Adrenal gland (tissue), 9 donors: ENCODE measurements at regions not wholly inside any gene's neighbourhood (a gene's known extent, or its start where the extent isn't known, plus 50 kb on each side); places are given as distances from the start of the nearest gene placed in this dataset.

ENCODE experiments used
- DNase-seq, 7 donors: peaks; one replicate each; pipeline ENCODE4 v3.0.0-alpha.2; 2019 to 2020
- H3K27ac ChIP-seq, 5 donors: fragments of 200-600 bp; sonication (generic) in 4 of 5; 1 replicate in 3 of 5; 2 replicates in 2 of 5; pipeline versions ENCODE4 v1.5.1 to v1.8.0; 2016 to 2020; ENCODE audit warnings: mild to moderate bottlenecking in 1 of 5
- H3K27me3 ChIP-seq: fragments of 200-600 bp; 2 replicates; pipeline ENCODE4 v1.8.0; 2021
- H3K36me3 ChIP-seq, 2 donors: fragments of 200-600 bp; replicated peaks in 1 of 2; 1 replicate in 1 of 2; 2 replicates in 1 of 2; pipeline versions ENCODE4 v1.5.1 to v1.8.0; 2018 to 2022
- H3K4me1 ChIP-seq, 2 donors: fragments of 200-600 bp; replicated peaks in 1 of 2; 1 replicate in 1 of 2; 2 replicates in 1 of 2; pipeline versions ENCODE4 v1.5.1 to v1.8.0; 2018 to 2021
- H3K4me3 ChIP-seq, 4 donors: fragments of 200-600 bp; sonication (generic) in 3 of 4; one replicate each; pipeline ENCODE4 v1.5.1; 2016 to 2018
- H3K9me3 ChIP-seq, 3 donors: fragments of 200-600 bp; sonication (generic) in 1 of 3; replicated peaks in 1 of 3; 1 replicate in 2 of 3; 2 replicates in 1 of 3; pipeline versions ENCODE4 v1.5.1 to v1.8.0; 2016 to 2021
- POLR2A ChIP-seq, 2 donors: fragments of 450-650 bp; IDR thresholded peaks; one replicate each; pipeline ENCODE4 v1.6.1; 2017; ENCODE audit warnings: antibody characterized with exemption in 2 of 2, mild to moderate bottlenecking in 2 of 2, moderate library complexity in 1 of 2
- WGBS, 4 donors: extraction: QIAGEN DNeasy Blood & Tissue Kit in 2 of 4; methylation state at CpG; one replicate each; pipeline versions ENCODE4 v1.1.5 to v1.1.7; 2013 to 2017; 5-methylcytosine and 5-hydroxymethylcytosine counted together
- intact Hi-C, 2 donors: fragments of 100-400 bp; cut with DNase I; formaldehyde crosslinking; loops; one replicate each; pipeline versions ENCODE4 v1.14.1 to v1.15.0; 2022 to 2023
- TF ChIP-seq, protein P1 (sequence below), 6 experiments: fragments of 450-650 bp in 4 of 6; fragments of 200-600 bp in 2 of 6; sonication (generic) in 1 of 6; IDR thresholded peaks; 1 replicate in 5 of 6; 2 replicates in 1 of 6; pipeline versions ENCODE4 v1.5.1 to v1.8.0; 2016 to 2021; ENCODE audit warnings: antibody characterized with exemption in 6 of 6, mild to moderate bottlenecking in 2 of 6, moderate library complexity in 1 of 6
- donor health status: healthy with polysubstance abuse.
- donor health status: Bipolar disorder and iron deficiency.
- donor health status: DM: yes; HTN: yes; CAD: no.
- donor health status: DM: no; HTN: no; CAD: no.
- donor health status: DM: no; HTN: no; CAD: no.

DNA sequence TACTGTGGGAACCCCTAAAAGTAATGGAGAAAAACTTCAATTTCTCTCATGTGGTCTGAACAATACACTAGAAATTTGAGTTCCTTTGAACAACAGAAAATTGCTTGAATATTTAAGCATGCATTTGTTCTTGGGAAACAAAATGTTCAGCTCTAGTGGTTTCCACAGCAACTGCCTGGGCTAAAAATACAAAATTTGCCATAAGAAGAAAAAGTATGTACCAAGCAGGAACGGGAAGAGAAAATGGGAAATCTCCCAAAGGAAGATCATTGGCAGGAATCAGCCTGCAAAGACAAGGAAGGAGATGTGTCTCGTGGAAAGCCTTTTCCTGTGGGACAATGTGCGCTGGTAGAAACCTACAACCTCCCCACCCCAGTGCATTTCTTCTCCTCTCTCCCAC is 119.0 kb upstream of the DPT start:
- H3K27ac ChIP-seq = no peak overlapping the region
- H3K4me3 ChIP-seq = no peak overlapping the region
- intact Hi-C loops = no loop called here
- H3K36me3 ChIP-seq = no peaks in the 10 kb centered on the region
- peaks cover 0 to 3% (median 0%) of the 10 kb centered on the region in 3 donors for H3K9me3 ChIP-seq
- no peaks in the 10 kb centered on the region for H3K4me1 ChIP-seq
- TF ChIP-seq POLR2A (IDR thresholded peaks at IDR 0.05) = no peak
- TF ChIP-seq, protein P1, sequence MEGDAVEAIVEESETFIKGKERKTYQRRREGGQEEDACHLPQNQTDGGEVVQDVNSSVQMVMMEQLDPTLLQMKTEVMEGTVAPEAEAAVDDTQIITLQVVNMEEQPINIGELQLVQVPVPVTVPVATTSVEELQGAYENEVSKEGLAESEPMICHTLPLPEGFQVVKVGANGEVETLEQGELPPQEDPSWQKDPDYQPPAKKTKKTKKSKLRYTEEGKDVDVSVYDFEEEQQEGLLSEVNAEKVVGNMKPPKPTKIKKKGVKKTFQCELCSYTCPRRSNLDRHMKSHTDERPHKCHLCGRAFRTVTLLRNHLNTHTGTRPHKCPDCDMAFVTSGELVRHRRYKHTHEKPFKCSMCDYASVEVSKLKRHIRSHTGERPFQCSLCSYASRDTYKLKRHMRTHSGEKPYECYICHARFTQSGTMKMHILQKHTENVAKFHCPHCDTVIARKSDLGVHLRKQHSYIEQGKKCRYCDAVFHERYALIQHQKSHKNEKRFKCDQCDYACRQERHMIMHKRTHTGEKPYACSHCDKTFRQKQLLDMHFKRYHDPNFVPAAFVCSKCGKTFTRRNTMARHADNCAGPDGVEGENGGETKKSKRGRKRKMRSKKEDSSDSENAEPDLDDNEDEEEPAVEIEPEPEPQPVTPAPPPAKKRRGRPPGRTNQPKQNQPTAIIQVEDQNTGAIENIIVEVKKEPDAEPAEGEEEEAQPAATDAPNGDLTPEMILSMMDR (IDR thresholded peaks at IDR 0.05) = no peak
- WGBS, 4 donors = 60 to 68% (median 66%) methylated on average over 3 of the region's 3 CpGs
- no peaks in the 10 kb centered on the region for H3K27me3 ChIP-seq
- no peak for DNase-seq

DNA sequence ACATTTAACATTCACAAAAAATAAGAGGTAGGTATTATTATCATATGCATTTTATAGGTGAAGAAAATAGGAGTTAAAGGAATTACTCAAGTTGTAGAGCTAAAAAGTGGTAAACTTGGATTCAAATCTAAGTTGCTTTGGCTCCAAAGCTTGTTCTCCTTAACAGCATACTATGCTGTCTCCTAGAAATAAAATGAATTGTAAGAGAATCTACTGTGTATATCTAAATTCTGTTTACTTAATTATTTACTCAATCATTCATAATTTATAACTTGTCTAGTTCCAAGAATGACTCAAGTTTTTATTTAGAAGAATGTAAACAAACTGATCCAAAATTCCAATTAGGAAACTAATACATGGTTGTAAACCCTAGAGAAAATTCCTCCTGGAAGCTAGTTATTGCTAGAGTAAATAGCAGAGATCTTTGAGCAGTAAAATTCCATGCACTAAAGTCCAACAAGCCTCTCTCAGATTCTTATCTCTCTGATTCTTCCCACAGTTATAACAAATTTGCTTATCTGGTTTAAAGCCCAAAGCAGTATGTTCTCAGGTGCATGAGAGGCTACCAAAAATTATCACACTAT is 132.5 kb upstream of the DPT start:
- DNase-seq = no peak
- intact Hi-C loops = no loop called here

DNA sequence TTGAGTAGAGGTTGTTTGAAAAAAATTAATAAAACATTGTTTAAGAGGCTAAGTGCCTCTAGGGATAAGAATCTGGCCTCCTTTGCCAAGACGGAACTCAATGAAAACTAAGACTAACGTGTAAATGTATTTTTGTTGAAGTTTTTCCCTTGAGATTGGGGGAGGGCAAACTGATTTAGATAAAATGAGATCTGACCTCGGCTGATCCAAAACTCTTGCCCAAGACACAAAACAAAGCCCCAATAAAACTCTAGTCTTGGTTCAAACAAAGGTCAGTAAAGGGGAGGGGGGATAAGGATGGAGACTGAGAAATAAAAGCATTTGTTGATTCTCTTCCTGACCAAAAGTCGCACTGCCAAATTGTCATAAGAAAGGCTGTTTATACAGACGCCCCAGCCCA is 134.8 kb upstream of the DPT start:
- intact Hi-C loops = no loop called here
- H3K27ac ChIP-seq = no peak overlapping the region
- no peak for DNase-seq
- H3K36me3 ChIP-seq = no peaks in the 10 kb centered on the region
- no peaks in the 10 kb centered on the region for H3K9me3 ChIP-seq
- no peak overlapping the region for H3K4me3 ChIP-seq
- no peak for TF ChIP-seq POLR2A (IDR thresholded peaks at IDR 0.05)
- TF ChIP-seq, protein P1 (IDR thresholded peaks at IDR 0.05) = no peak
- H3K27me3 ChIP-seq = no peaks in the 10 kb centered on the region
- no peaks in the 10 kb centered on the region for H3K4me1 ChIP-seq
- 46 to 54% (median 50%) methylated on average over 5 of the region's 5 CpGs for WGBS, 4 donors

More for the DNA sequence above, 132.5 kb upstream of the DPT start:
- Histone ChIP-seq H3K4me3 (no peak overlapping the region), H3K9me3 (no peaks in the 10 kb centered on the region), H3K4me1 (no peaks in the 10 kb centered on the region), H3K27ac (no peak overlapping the region), H3K27me3 (no peaks in the 10 kb centered on the region), H3K36me3 (no peaks in the 10 kb centered on the region)
- TF ChIP-seq, protein P1 (IDR thresholded peaks at IDR 0.05) = no peak
- no peak for TF ChIP-seq POLR2A (IDR thresholded peaks at IDR 0.05)

DNA sequence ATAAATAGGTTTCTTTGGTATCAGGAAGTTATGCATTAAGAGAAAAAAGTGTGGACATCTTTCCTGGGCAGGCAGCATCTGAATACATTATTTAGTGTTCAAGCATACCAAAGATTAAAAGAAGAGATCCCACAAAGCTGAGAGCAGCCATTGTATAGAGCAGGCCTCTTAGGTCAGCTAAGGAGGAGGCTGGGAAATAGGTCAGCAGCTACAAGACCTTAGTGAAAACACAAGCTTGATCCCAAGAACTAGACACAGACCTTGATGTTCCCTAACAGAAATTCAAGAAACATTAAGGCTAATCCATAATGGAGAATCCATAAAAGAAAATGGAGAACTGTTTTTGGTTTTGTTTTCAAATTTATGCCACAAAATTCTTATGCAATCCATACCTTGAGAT is 135.3 kb upstream of the DPT start:
- Histone ChIP-seq H3K27me3 (no peaks in the 10 kb centered on the region), H3K4me3 (no peak overlapping the region), H3K9me3 (no peaks in the 10 kb centered on the region), H3K27ac (no peak overlapping the region), H3K36me3 (no peaks in the 10 kb centered on the region), H3K4me1 (no peaks in the 10 kb centered on the region)
- no peak for TF ChIP-seq POLR2A (IDR thresholded peaks at IDR 0.05)
- TF ChIP-seq, protein P1 (IDR thresholded peaks at IDR 0.05) = no peak
- DNase-seq = no peak
- intact Hi-C loops = no loop called here
